HEK293 (cell line): ENCODE measurements at regions not wholly inside any gene's neighbourhood (a gene's known extent, or its start where the extent isn't known, plus 50 kb on each side); places are given as distances from the start of the nearest gene placed in this dataset.

Experiments
- CTCF ChIP-seq: fragments of 450-650 bp; formaldehyde crosslinking; IDR thresholded peaks from 2 replicates; pipeline ENCODE4 v1.5.1; 2016; ENCODE audit warnings: missing biosample characterization, missing genetic modification characterization
- HOXC10 ChIP-seq: sonication (generic); formaldehyde crosslinking; IDR thresholded peaks from 2 replicates; pipeline ENCODE4 v1.8.1; 2023; ENCODE audit warnings: mild to moderate bottlenecking, missing genetic modification reagents
- YY1 ChIP-seq: fragments of 450-650 bp; formaldehyde crosslinking; IDR thresholded peaks from 2 replicates; pipeline ENCODE4 v1.5.1; 2018; ENCODE audit warnings: missing biosample characterization, missing genetic modification characterization
- ZBTB7A ChIP-seq: fragments of 450-650 bp; formaldehyde crosslinking; IDR thresholded peaks from 2 replicates; pipeline ENCODE4 v1.5.1; 2016; ENCODE audit warnings: low read depth, missing biosample characterization, missing genetic modification characterization
- ZIC2 ChIP-seq: fragments of 450-650 bp; formaldehyde crosslinking; IDR thresholded peaks from 2 replicates; pipeline ENCODE4 v1.5.1; 2016; ENCODE audit warnings: missing biosample characterization, missing genetic modification characterization
- ZNF311 ChIP-seq: fragments of 450-650 bp; formaldehyde crosslinking; IDR thresholded peaks from 2 replicates; pipeline ENCODE4 v1.5.1; 2017; ENCODE audit warnings: missing biosample characterization, missing genetic modification characterization, borderline replicate concordance
- ZNF416 ChIP-seq: fragments of 450-650 bp; formaldehyde crosslinking; IDR thresholded peaks from 2 replicates; pipeline ENCODE4 v1.5.1; 2016; ENCODE audit warnings: missing biosample characterization, missing genetic modification characterization
- ZNF530 ChIP-seq: fragments of 450-650 bp; formaldehyde crosslinking; IDR thresholded peaks from 2 replicates; pipeline ENCODE4 v1.5.1; 2016; ENCODE audit warnings: low read depth, missing biosample characterization, missing genetic modification characterization
- ZNF580 ChIP-seq: fragments of 450-650 bp; formaldehyde crosslinking; IDR thresholded peaks from 2 replicates; pipeline ENCODE4 v1.5.1; 2016; ENCODE audit warnings: missing biosample characterization, missing genetic modification characterization
- TF ChIP-seq, protein P1 (sequence below): fragments of 450-650 bp; formaldehyde crosslinking; IDR thresholded peaks from 2 replicates; pipeline ENCODE4 v1.5.1; 2016; ENCODE audit warnings: missing biosample characterization, missing genetic modification characterization, low read depth

DNA sequence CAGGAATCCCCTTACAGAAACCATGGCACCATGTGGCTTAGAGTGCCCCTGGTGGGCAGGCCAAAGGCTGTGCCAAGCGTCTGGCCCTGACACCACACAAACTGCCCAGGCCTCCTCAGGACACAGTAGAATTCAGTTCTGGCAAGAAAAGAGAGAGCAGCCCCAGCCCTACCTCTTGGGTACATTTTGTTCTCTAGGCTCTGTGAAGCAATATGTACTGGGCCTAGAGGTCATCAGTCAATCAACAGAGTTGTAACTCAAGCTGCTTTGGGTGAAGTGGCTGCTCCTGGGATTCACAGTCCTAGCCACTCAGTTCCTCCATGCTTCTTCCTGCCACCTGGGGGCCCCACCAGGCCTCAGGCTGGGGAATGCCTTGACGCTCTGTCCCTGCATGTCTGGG lies 158.1 kb upstream of the MAMLD1 start:
- TF ChIP-seq CTCF (tag by site-specific recombination) (no peak), ZNF311 (no peak), ZNF530 (tag by site-specific recombination) (no peak), ZBTB7A (no peak), HOXC10 (CRISPR knock-in tag) (no peak), ZNF580 (no peak), YY1 (tag by site-specific recombination) (no peak), ZIC2 (tag by site-specific recombination) (no peak), ZNF416 (tag by site-specific recombination) (no peak)
- TF ChIP-seq, protein P1, sequence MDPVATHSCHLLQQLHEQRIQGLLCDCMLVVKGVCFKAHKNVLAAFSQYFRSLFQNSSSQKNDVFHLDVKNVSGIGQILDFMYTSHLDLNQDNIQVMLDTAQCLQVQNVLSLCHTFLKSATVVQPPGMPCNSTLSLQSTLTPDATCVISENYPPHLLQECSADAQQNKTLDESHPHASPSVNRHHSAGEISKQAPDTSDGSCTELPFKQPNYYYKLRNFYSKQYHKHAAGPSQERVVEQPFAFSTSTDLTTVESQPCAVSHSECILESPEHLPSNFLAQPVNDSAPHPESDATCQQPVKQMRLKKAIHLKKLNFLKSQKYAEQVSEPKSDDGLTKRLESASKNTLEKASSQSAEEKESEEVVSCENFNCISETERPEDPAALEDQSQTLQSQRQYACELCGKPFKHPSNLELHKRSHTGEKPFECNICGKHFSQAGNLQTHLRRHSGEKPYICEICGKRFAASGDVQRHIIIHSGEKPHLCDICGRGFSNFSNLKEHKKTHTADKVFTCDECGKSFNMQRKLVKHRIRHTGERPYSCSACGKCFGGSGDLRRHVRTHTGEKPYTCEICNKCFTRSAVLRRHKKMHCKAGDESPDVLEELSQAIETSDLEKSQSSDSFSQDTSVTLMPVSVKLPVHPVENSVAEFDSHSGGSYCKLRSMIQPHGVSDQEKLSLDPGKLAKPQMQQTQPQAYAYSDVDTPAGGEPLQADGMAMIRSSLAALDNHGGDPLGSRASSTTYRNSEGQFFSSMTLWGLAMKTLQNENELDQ = no peak
